Globus pallidus (tissue), 1 donor: ENCODE measurements at regions not wholly inside any gene's neighbourhood (a gene's known extent, or its start where the extent isn't known, plus 50 kb on each side); places are given as distances from the start of the nearest gene placed in this dataset.
"Not testable (repeated sequence)": the region's sequence is repeated elsewhere in the genome, so short reads cannot be mapped to it uniquely, and the experiment has no call there.

ENCODE experiments used
- DNase-seq: peaks from one replicate; pipeline ENCODE4 v3.0.0-alpha.2; 2015; ENCODE audit warnings: low spot score

DNA sequence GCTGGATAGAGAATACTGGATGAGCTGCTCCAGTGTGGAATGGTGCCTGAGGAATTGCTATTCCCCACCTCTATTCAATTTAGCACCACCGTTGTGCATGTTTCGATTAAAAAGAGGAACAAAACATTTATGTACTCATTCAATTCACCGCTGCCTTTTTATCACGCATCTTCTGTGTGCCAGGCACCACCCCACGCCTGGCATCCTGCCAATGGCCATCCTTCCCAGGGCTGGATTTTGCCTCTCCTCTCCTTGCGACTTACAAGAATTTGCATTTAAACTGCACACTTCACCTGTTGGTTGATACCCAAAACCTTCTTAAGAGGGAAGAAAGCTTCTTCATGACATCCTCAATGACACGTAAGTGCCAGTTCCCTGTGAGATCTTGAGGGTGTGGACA is 110.2 kb upstream of the DPP6 start:
- no peak for DNase-seq

DNA sequence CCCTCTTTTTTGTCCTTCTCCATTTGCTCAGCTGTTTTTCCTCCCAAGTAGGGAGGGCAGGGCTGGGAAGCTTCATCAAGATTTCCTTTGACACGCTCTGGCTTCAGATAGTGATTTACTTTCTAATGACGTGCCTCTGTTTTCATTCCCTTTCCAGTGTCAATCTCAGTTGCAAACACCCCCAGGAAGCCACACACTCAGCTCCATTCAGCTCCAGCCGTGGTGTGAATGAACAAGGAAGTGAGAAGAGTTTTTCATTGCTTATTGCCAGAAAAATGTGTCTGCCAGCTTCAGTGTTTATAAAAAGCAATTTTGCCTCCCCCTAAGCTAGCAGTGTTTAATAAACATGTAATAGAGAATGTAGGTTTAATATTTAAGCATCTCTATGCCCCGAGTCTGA is 108.7 kb upstream of the DPP6 start:
- DNase-seq: peak; percentile 60

DNA sequence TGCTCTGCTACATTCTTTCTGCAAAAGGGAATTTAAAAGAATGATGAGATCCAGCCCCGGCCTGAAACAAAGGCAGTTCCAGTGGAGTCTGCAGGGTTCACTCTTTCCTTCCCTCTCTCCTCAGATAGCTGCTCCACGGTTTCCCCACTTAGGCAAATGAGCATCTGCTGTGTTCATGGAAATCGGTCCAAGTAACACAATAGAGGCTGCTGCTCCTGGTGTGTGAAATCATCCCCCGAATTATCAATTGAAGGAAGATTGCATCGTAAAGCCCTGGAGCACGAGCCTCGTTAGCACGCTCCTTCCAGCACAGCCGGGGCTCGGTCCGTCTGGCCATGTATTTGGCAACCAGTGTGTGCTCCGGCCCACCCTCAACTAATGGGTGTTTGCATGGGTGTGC is 108.3 kb upstream of the DPP6 start:
- peak; percentile 34 for DNase-seq

DNA sequence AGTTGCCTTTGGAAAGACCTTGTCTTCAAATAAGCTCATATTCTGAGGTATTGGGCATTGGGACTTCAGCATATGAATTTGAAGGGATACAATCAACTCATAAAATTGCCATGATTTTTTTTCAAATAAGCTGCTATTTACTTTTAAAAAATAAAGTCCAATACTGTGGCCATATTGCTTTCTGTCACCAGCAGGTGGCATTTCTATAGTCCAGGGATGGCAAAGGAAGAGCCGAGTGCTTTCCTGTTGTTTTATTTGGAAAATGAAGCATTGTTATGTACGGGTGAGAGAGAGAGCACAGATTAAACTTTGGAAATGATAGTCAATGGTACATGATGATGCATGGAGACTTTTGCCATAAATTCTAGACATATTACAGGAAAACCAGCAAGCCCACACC is 104.1 kb upstream of the DPP6 start:
- no peak for DNase-seq

DNA sequence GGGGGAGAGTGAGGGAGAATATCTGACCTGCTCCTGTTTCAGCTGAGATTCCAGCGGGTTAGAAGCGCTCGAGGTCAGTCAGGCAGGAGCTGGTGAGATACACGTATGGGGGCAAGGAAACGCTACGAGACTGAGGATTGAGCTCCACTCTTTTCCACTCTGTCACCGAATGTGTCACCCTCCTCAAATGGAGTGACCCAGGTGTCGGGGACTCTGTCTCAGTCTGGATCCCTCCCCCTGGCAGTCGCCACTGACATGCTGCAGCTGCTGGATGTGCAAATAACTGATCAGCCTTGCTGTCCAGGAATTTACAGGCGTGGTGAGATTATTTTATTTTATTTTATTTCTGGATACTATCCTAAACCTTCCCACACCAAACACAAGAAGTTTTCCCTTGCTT is 100.9 kb upstream of the DPP6 start:
- no peak for DNase-seq

DNA sequence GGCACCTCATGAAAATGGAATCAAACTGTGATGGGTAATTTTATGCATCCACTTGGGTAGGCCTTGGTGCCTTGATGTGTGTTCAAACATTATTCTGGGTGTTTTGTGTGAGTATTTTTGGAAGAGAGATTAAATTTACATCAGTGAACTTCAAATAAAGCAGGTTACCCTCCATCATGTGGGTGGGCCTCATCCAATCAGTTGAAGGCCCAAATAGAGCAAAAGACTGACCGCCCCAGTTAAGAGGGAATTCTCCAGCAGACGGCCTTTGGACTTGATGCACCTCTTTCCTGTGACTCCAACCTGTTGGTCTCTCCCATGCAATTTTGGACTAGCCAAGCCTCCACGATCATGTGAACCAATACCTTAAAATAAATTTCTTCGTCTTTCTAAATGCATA is 97.7 kb upstream of the DPP6 start:
- DNase-seq: no peak

DNA sequence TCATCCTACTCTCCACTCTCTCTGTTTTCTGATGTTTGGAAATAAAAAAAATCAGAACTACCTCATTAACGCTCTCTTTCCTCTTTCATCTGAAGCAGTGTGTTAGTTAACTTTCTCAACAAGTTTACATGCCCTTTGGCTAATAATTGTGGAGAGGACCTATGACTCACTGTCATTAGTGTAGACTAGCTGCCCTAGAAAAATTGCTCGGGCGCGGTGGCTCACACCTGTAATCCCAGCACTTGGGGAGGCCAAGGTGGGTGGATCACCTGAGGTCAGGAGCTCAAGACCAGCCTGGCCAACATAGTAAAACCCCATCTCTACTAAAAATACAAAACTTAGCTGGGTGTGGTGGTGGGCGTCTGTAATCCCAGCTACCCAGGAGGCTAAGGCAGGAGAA is 94.5 kb upstream of the DPP6 start:
- DNase-seq: not testable (repeated sequence)

DNA sequence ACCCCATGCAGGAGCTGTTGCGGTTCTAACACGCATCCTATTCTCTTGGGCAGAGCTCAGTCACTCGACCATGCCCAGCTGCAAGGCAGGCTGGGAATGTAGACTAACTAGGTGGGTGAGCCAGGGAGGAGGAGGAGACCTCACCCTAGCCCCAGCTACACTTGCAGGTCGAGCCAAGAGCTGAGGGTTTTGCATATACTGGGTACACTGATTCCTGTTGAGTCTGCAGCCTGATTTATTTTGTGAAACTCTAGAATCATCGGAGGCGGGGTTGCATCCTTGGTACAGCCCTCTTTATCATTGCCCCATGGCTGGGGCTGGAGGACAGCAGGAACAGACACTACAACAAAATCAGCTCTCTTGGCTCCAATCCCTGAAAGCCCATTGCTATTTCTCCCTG is 93.8 kb upstream of the DPP6 start:
- not testable (repeated sequence) for DNase-seq

DNA sequence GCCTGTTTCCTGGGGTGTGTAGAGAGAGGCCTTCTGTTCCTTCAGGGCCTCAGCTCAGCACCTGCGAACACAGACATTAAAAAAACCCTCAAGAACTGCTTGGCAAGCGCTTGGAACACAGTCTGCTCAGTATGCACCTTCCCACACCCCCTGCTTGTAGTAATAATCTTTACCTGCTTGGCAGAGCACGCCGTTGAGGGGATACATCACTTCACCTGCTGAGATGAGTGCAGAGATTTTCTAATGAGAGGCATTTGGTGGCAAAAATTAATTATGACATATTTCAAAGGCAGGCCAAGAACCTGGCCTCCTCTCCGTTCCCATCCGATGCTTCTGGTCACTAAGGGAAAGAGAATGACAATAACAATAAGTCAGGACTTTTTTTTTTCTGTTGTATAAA is 93.4 kb upstream of the DPP6 start:
- DNase-seq: not testable (repeated sequence)

DNA sequence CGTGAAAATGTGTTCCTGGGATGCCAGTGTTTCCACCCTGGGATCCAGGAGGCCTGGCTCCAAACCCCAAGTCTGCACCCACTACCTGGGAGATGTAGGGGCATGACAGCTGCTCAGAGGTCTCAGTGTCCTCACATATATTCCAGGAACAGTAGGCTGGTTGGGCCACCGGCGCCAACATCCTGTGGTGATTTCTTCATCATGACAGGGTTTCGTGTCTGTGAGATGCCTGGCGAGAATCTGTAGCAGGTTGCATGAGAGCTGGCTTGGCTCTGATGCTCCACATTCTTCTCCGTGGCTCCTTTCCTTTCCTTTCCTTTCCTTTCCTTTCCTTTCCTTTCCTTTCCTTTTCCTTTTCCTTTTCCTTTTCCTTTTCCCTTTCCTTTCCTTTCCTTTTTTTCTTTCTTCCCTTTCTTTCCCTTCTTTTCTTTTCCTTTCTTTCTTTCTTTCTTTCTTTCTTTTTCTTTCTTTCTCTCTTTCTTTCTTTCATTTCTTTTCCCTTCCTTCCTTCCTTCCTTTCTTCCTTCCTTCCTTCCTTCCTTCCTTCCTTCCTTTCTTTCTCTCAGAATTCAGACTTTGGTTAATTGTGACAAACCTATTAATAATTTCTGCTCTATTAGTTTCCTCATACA is 87.6 kb upstream of the DPP6 start:
- not testable (repeated sequence) for DNase-seq

DNA sequence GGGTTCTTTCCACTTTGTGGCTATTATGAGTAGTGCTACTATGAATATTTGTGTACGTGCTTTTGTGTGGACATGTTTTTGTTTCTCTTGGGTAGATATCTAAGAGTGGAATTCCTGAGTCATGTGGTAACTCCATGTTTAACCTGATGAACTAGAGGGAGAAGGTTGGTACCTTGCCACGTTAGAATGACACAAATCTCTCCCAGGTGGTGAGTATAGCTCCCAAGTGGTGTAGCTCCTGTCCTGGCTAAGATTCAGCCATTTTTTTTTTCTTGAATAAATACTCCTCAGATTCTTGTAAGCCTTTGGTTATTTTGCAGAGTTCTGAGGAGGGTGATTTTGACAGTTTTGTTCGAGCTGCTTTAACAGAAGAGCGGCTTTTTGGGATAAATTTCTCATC is 83.2 kb upstream of the DPP6 start:
- not testable (repeated sequence) for DNase-seq

DNA sequence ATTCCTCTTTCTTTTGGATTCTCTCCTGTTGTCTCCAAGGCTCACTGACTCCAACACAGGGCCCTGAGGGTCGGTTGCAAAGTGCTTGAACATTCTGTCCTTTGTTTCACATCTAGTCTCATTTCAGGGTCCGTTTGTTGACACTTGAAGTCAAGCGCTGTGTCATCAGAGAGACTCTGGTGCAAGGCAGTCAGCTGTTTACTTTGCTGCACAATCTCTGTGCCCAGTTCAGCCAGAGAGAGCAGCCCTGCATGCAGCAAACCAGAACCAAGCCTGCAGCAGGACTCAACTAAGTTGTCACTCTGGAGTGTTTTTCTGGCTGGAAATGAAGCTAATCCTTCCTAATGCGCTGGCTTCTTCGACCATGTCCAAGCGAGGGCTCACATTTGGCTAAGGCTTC is 77.6 kb upstream of the DPP6 start:
- not testable (repeated sequence) for DNase-seq

DNA sequence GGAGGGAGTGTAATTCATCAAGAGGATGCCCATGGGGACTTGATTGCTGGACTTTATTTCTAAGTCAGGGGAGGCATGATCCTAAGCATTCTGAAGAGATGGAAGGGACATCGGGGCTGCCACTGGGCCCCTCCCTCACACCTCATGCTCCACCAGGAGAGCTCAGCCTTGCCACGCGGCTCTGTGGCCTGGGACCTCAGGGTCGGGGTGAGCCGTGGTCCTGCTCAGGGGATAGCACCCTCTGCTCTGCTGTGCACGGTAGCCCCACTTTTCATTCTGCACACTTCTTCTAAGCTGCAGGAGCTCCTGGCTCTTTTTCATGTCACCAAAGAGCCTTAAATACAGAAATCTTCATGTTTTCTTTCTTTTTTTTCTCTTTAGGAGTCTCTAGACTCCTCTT is 75.5 kb upstream of the DPP6 start:
- not testable (repeated sequence) for DNase-seq

DNA sequence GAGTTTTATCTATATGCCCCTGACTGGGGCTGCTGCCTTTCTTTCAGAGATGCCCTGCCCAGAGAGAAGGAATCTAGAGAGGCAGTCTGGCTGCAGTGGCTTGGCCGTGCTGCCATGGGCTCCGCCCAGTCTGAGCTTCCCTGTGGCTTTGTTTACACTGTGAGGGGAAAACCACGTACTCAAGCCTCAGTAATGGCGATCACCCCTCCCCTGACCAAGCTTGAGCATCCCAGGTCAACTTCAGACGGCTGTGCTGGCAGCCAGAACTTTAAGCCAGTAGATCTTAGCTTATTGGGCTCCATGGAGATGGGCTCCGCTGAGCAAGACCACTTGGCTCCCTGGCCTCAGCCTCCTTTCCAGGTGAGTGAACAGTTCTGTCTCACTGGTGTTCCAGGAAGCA is 69.0 kb upstream of the DPP6 start:
- DNase-seq: not testable (repeated sequence)

DNA sequence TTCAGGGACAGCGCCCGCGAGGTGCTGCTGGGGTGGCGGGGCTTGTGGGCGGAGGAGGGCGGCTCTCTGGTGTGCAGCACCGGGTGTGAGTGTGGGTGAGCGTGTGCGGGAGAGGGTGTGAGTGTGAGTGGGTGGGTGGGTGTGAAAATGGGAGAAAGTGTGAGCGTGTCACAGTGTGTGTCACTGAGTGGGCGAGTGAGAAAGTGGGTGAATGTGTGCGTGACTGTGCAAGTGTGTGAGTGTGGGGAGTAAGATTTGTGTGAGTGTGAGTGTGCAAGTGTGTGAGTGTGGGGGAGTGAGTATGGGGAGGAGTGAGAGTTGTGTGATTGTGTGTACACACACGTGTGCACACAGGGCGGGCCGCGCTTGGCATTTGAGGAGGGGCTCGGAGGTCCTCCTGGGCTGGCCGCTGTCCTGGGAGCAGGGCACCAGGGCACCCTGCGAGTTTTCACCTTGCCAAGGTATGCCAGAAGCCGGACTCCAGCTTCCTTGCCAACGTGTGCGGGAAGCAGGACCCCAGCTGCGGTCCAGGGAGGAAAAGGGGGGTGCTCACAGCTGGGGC is 63.1 kb upstream of the DPP6 start:
- DNase-seq: not testable (repeated sequence)

DNA sequence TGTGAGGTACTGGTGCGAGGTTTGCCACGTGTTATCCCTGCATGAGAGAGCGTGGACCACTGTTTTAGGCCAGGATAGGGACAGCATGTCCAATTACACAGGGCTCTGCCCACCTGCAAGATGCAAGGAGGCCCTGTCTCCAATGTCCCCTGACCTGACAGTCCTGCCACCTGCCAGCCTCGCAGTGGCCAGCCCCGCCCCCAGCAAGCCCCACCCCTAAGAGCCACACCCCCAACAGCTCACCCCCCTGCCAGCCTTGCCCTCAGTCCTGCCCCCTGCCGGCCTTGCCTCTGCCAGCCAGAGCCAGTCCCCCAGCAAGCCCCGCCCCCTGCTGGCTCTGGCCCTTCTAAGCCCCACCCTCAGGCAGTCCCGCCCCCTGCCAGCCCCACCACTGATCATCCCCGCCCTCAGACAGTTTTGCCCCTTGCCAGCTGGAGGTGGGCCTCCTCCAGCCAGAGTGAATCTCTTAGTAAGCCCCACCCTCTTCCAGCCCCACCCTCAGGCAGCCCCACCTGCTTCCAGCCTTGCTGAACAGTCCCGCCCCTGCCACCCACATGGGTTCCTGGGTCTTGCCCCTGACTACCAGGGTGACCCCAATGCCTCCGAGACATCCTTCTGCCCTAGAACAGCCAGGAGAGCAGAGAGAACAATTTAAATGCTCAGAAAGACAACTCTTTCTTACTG is 62.3 kb upstream of the DPP6 start:
- not testable (repeated sequence) for DNase-seq

DNA sequence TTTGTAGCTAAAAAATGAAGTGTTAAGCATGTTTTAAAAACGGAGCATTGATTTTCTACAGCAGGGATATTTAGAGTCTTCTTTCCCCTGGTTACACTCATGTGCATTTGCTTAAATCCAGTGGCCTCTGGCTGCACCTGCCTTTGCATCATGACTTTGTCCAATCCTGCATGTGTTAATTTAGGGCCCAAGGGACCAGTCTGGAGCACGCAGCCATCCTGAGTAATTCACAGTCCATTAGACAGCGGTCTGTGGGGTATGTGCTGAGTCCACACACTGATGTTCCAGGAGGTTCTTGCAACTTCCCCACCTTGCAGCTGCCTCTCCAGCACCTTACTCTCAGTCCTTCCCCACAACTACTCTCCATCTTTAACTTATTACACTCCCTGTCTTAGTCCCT is 60.7 kb upstream of the DPP6 start:
- DNase-seq: not testable (repeated sequence)

DNA sequence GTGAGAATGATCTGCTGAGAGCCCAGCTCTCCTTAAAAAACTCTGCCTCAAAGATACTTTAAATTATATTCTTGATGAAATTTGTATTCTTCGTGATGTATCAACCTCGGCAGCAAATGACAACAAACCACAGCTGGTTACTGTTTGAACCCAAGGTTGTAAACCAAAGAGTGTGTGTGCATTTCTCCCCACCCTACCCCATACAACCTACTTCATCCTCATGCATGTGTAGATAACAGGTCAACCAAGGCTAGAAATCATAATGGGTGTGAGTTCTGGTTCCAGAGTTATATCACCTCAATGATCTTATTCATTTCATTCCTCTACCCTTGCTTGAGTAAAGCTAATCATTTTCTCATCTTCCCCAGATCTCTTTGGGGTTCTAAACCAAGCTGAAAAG is 58.8 kb upstream of the DPP6 start:
- DNase-seq: not testable (repeated sequence)

DNA sequence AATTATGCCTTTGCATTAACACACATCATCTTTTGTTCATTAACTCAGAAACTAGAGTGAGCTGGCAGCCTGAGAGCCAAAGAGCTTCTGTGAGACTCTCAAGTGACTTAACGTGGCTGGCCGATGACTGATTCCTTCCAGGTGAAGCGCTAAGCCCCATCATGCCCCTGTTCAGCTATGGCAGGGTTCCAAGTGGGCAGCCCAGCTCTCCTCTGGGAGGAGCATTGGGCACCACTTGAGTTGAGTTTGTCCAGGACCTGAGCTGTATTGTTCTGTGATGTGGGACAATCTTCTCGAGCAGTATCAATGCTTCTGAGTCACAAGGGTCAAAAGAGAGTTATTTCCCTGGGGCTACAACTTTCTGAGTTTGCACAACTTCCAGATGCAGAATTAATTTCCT is 53.3 kb upstream of the DPP6 start:
- DNase-seq: not testable (repeated sequence)
